Suprapubic skin (tissue), 4 donors: ENCODE measurements at regions not wholly inside any gene's neighbourhood (a gene's known extent, or its start where the extent isn't known, plus 50 kb on each side); places are given as distances from the start of the nearest gene placed in this dataset.
"Not testable (repeated sequence)": the region's sequence is repeated elsewhere in the genome, so short reads cannot be mapped to it uniquely, and the experiment has no call there.

Experiments used
- CTCF ChIP-seq, 2 donors: fragments of 200-600 bp in 1 of 2; fragments of 450-650 bp in 1 of 2; sonication (generic) in 1 of 2; IDR thresholded peaks; one replicate each; pipeline ENCODE4 v1.5.1; 2016 to 2019; ENCODE audit warnings: antibody characterized with exemption in 2 of 2, mild to moderate bottlenecking in 1 of 2, moderate library complexity in 1 of 2
- POLR2A ChIP-seq, 2 donors: fragments of 450-650 bp; IDR thresholded peaks; one replicate each; pipeline ENCODE4 v1.6.1; 2017; ENCODE audit warnings: antibody characterized with exemption in 2 of 2, mild to moderate bottlenecking in 2 of 2, moderate library complexity in 2 of 2
- POLR2AphosphoS5 ChIP-seq, 3 donors: sonication (generic); formaldehyde crosslinking; IDR thresholded peaks; one replicate each; pipeline ENCODE4 v1.6.1; 2017; ENCODE audit warnings: antibody characterized with exemption in 3 of 3

- TF ChIP-seq POLR2AphosphoS5, CTCF, POLR2A (IDR thresholded peaks at IDR 0.05): not testable (repeated sequence)
Measured at GRCh38 chr16:16586073-16586651, 207.2 kb downstream of the NPIPA7 start.
